Heart left ventricle (tissue), 16 donors: ENCODE measurements at regions not wholly inside any gene's neighbourhood (a gene's known extent, or its start where the extent isn't known, plus 50 kb on each side); places are given as distances from the start of the nearest gene placed in this dataset.

ENCODE experiments used
- ATAC-seq, 4 donors: fragments of 200-7000 bp; cut with Tn5 transposase; one replicate each; pipeline ENCODE4 v1.9.1; 2020 to 2022; ENCODE audit warnings: moderate library complexity in 4 of 4, mild to moderate bottlenecking in 3 of 4, moderate number of reproducible peaks in 1 of 4
- DNase-seq, 5 donors: peaks; one replicate each; pipeline ENCODE4 v3.0.0-alpha.2; 2020
- H3K27ac ChIP-seq, 12 donors: fragments of 200-600 bp; sonication (generic) in 4 of 12; one replicate each; pipeline versions ENCODE4 v1.5.0 to v1.8.0; 2016 to 2022; ENCODE audit warnings: mild to moderate bottlenecking in 2 of 12
- H3K27me3 ChIP-seq, 9 donors: fragments of 200-600 bp; sonication (generic) in 2 of 9; one replicate each; pipeline versions ENCODE4 v1.5.1 to v1.8.0; 2016 to 2022; ENCODE audit warnings: mild to moderate bottlenecking in 3 of 9
- H3K36me3 ChIP-seq, 9 donors: fragments of 200-600 bp; sonication (generic) in 2 of 9; one replicate each; pipeline versions ENCODE4 v1.5.0 to v1.8.0; 2018 to 2022; ENCODE audit warnings: mild to moderate bottlenecking in 2 of 9
- H3K4me1 ChIP-seq, 12 donors: fragments of 200-600 bp; sonication (generic) in 4 of 12; one replicate each; pipeline versions ENCODE4 v1.5.0 to v1.8.0; 2016 to 2022; ENCODE audit warnings: mild to moderate bottlenecking in 3 of 12
- H3K4me3 ChIP-seq, 12 donors: fragments of 200-600 bp; sonication (generic) in 4 of 12; one replicate each; pipeline versions ENCODE4 v1.5.0 to v1.8.0; 2017 to 2022; ENCODE audit warnings: mild to moderate bottlenecking in 9 of 12, moderate library complexity in 4 of 12
- H3K9me3 ChIP-seq, 12 donors: fragments of 200-600 bp; sonication (generic) in 4 of 12; one replicate each; pipeline versions ENCODE4 v1.5.0 to v1.8.0; 2016 to 2022; ENCODE audit warnings: mild to moderate bottlenecking in 1 of 12
- CTCF ChIP-seq, 12 donors: fragments of 200-600 bp; sonication (generic) in 4 of 12; IDR thresholded peaks; one replicate each; pipeline versions ENCODE4 v1.5.0 to v1.8.0; 2018 to 2022; ENCODE audit warnings: antibody characterized with exemption in 12 of 12, mild to moderate bottlenecking in 5 of 12
- POLR2A ChIP-seq, 2 donors: fragments of 450-650 bp; IDR thresholded peaks; one replicate each; pipeline ENCODE4 v1.6.1; 2017; ENCODE audit warnings: antibody characterized with exemption in 2 of 2, mild to moderate bottlenecking in 2 of 2, moderate library complexity in 2 of 2
- WGBS, 4 donors: extraction: QIAGEN DNeasy Blood & Tissue Kit in 2 of 4; methylation state at CpG; one replicate each; pipeline versions ENCODE4 v1.1.5 to v1.1.7; 2013 to 2018; 5-methylcytosine and 5-hydroxymethylcytosine counted together
- intact Hi-C, 10 donors: fragments of 100-400 bp; cut with DNase I; formaldehyde crosslinking; loops; one replicate each; pipeline versions ENCODE4 v1.11.1 to v1.14.2; 2022
- donor health status: ischemic (EF 13 %, LVEDD 7.1; RV severe dilation, severe dysfunction).
- donor health status: healthy with polysubstance abuse.
- donor health status: DM: no; HTN: yes; CAD: no.
- donor health status: DM: no; HTN: no; CAD: no.
- donor health status: ischemic (EF 25% LVEDD 6.9; RV normal size, moderate dysfunction).
- donor health status: ischemic (EF 25% LVEDD 5.7; RV mildly dilated, moderate dysfunction).
- donor health status: healthy.
- donor health status: DM: yes; HTN: yes; CAD: no.
- donor health status: ischemic (EF 35%, LVEDD 5.7; RV mildly dilated, moderate dysfunction).
- donor health status: nonischemic (EF 11% LVEDD 7.7; RV severe dilation, severe dysfunction).
- donor health status: DM: yes; HTN: yes; CAD: no.
- donor health status: PGD.
- donor health status: ischemic (EF 29% LVEDD 5.4; RV normal size, mild dysfunction).
- donor health status: nonischemic (EF 23%, LVEDD 6.1; RV moderate dilation, normal function).

GRCh38 chr2:117065912-117066311, 748.6 kb upstream of the DDX18 start:
- Histone ChIP-seq H3K4me3 (no peak overlapping the region), H3K27me3 (no peaks in the 10 kb centered on the region), H3K27ac (no peak overlapping the region), H3K4me1 (no peaks in the 10 kb centered on the region), H3K9me3 (peaks cover 0 to 6% (median 0%) of the 10 kb centered on the region in 12 donors), H3K36me3 (no peaks in the 10 kb centered on the region)
- TF ChIP-seq POLR2A (IDR thresholded peaks at IDR 0.05) (no peak), CTCF (IDR thresholded peaks at IDR 0.05) (no peak)
- DNase-seq (no peak), ATAC-seq (no peak)
- intact Hi-C loops: no loop called here
- WGBS, 4 donors: 56 to 67% (median 61%) methylated on average over 4 of the region's 4 CpGs

- no peak for ATAC-seq
- no peaks in the 10 kb centered on the region for H3K27me3 ChIP-seq
- H3K9me3 ChIP-seq: peaks cover 0 to 17% (median 0%) of the 10 kb centered on the region in 12 donors
- no peak for DNase-seq
- no peaks in the 10 kb centered on the region for H3K36me3 ChIP-seq
- 80 to 84% (median 80%) methylated on average over 4 of the region's 4 CpGs for WGBS, 4 donors
- intact Hi-C loops: no loop called here
- H3K27ac ChIP-seq: no peak overlapping the region
- no peaks in the 10 kb centered on the region for H3K4me1 ChIP-seq
- H3K4me3 ChIP-seq: no peak overlapping the region
- no peak for TF ChIP-seq POLR2A (IDR thresholded peaks at IDR 0.05)
- TF ChIP-seq CTCF (IDR thresholded peaks at IDR 0.05): no peak
These were observed 746.6 kb upstream of the DDX18 start for GRCh38 chr2:117067900-117068299.

- no peaks in the 10 kb centered on the region for H3K4me1 ChIP-seq
- intact Hi-C loops: no loop called here
- H3K9me3 ChIP-seq: peaks cover 0 to 17% (median 0%) of the 10 kb centered on the region in 12 donors
- TF ChIP-seq POLR2A (IDR thresholded peaks at IDR 0.05) (no peak), CTCF (IDR thresholded peaks at IDR 0.05) (no peak)
- WGBS, 4 donors: 35 to 63% (median 53%) methylated on average over 2 of the region's 2 CpGs
- DNase-seq: no peak
- H3K4me3 ChIP-seq: no peak overlapping the region
- no peak for ATAC-seq
- H3K27ac ChIP-seq: no peak overlapping the region
- H3K36me3 ChIP-seq: no peaks in the 10 kb centered on the region
- no peaks in the 10 kb centered on the region for H3K27me3 ChIP-seq
These were observed 746.1 kb upstream of the DDX18 start for GRCh38 chr2:117068371-117068770.

- ATAC-seq (no peak), DNase-seq (peak in 1 of 5 donors; percentile 56)
- WGBS, 4 donors: 86 to 96% (median 94%) methylated on average over 8 to 31 of the region's 31 CpGs
- H3K36me3 ChIP-seq: no peaks in the 10 kb centered on the region
- H3K9me3 ChIP-seq: peaks cover 0 to 17% (median 0%) of the 10 kb centered on the region in 12 donors
- no peak overlapping the region for H3K27ac ChIP-seq
- TF ChIP-seq POLR2A (IDR thresholded peaks at IDR 0.05): no peak
- H3K4me3 ChIP-seq: no peak overlapping the region
- intact Hi-C loops: no loop called here
- H3K27me3 ChIP-seq: no peaks in the 10 kb centered on the region
- H3K4me1 ChIP-seq: no peaks in the 10 kb centered on the region
These were observed 742.9 kb upstream of the DDX18 start for GRCh38 chr2:117071556-117072102.

GRCh38 chr2:117074756-117075155, 739.7 kb upstream of the DDX18 start:
- peaks cover 0 to 17% (median 0%) of the 10 kb centered on the region in 12 donors for H3K9me3 ChIP-seq
- H3K4me3 ChIP-seq: no peak overlapping the region
- 65 to 76% (median 67%) methylated on average over 4 of the region's 4 CpGs for WGBS, 4 donors
- no peaks in the 10 kb centered on the region for H3K27me3 ChIP-seq
- no peaks in the 10 kb centered on the region for H3K4me1 ChIP-seq
- no peaks in the 10 kb centered on the region for H3K36me3 ChIP-seq
- no peak overlapping the region for H3K27ac ChIP-seq
- no peak for DNase-seq
- intact Hi-C loops: no loop called here
- TF ChIP-seq POLR2A (IDR thresholded peaks at IDR 0.05) (no peak), CTCF (IDR thresholded peaks at IDR 0.05) (no peak)
- ATAC-seq: no peak
